GM12878 (cell line): ENCODE measurements at regions not wholly inside any gene's neighbourhood (a gene's known extent, or its start where the extent isn't known, plus 50 kb on each side); places are given as distances from the start of the nearest gene placed in this dataset.

Experiments
- ATAC-seq: fragments of 200-7000 bp; cut with Tn5 transposase; 3 replicates; pipeline ENCODE4 v1.9.1; 2020; ENCODE audit warnings: mild to moderate bottlenecking, moderate library complexity
- BruUV-seq: library from RNA; stranded (reverse); fragments of 400-500 nt; replicated peaks from 2 replicates; lab custom pipeline; 2021; lab: Mats Ljungman, UMichigan
- CTCF ChIA-PET: fragments of 300-600 bp; sonication (Branson Sonifier 250); formaldehyde crosslinking; extraction: SDS; loops from one replicate; lab custom pipeline; 2021; ENCODE audit warnings: inconsistent platforms; lab: Yijun Ruan, JAX
- POLR2A ChIA-PET: fragments of 350-600 bp; formaldehyde crosslinking; extraction: SDS; loops from one replicate; lab custom pipeline; 2021; ENCODE audit warnings: inconsistent platforms; lab: Charles Lee
- RAD21 ChIA-PET: fragments of 300-600 bp; sonication (Branson Sonifier 250); formaldehyde crosslinking; loops from one replicate; lab custom pipeline; 2023; ENCODE audit warnings: antibody characterized with exemption; ENCODE audit not compliant: unreplicated experiment; lab: Charles Lee
- SMC1A ChIA-PET: fragments of 300-600 bp; sonication (Branson Sonifier 250); formaldehyde crosslinking; loops from one replicate; lab custom pipeline; 2023; ENCODE audit not compliant: unreplicated experiment, uncharacterized antibody; lab: Charles Lee
- DNase-seq: peaks from one replicate; pipeline ENCODE4 v3.0.0-alpha.2; 2011; ENCODE audit warnings: low read depth, low spot score
- FAIRE-seq: peaks from 3 replicates; lab custom pipeline; 2011; peaks lifted over from hg19 to GRCh38; lab: Jason Lieb, UNC
- H2AFZ ChIP-seq: 2 replicates; pipeline ENCODE4 v1.6.0; 2011; ENCODE audit warnings: low read depth, low read length, control low read depth; ENCODE audit not compliant: control insufficient read depth
- H3K27ac ChIP-seq: 2 replicates; pipeline ENCODE4 v1.5.1; 2011; ENCODE audit warnings: control low read depth; ENCODE audit not compliant: control insufficient read depth, insufficient read depth
- H3K27me3 ChIP-seq, 2 experiments: replicated peaks in 1 of 2; 2 replicates each; pipeline versions ENCODE4 v1.6.0 to v1.6.1; 2011; ENCODE audit warnings: low read length in 1 of 2; ENCODE audit not compliant: control insufficient read depth in 2 of 2, insufficient read depth in 2 of 2
- H3K36me3 ChIP-seq, 2 experiments: 2 replicates each; pipeline ENCODE4 v1.5.1; 2011; ENCODE audit warnings: low read length in 1 of 2; ENCODE audit not compliant: control insufficient read depth in 2 of 2, insufficient read depth in 2 of 2
- H3K4me1 ChIP-seq: 2 replicates; pipeline ENCODE4 v1.6.1; 2011; ENCODE audit warnings: mild to moderate bottlenecking, low read length, moderate library complexity, mixed read lengths; ENCODE audit not compliant: control insufficient read depth, insufficient read depth
- H3K4me2 ChIP-seq: 2 replicates; pipeline ENCODE4 v1.6.0; 2011; ENCODE audit warnings: control low read depth; ENCODE audit not compliant: control insufficient read depth, insufficient read depth
- H3K4me3 ChIP-seq: fragments of 200-600 bp; sonication (generic); 2 replicates; pipeline ENCODE4 v1.5.1; 2016
- H3K79me2 ChIP-seq: 2 replicates; pipeline ENCODE4 v1.6.0; 2011; ENCODE audit warnings: low read length; ENCODE audit not compliant: control insufficient read depth, insufficient read depth
- H3K9ac ChIP-seq: 2 replicates; pipeline ENCODE4 v1.8.0; 2011; ENCODE audit warnings: low read length, control low read depth, mixed read lengths; ENCODE audit not compliant: control insufficient read depth, insufficient read depth
- H3K9me3 ChIP-seq: replicated peaks from 3 replicates; pipeline ENCODE4 v1.5.1; 2011; ENCODE audit warnings: mild to moderate bottlenecking, low read length; ENCODE audit not compliant: control insufficient read depth, insufficient read depth
- H4K20me1 ChIP-seq: 2 replicates; pipeline ENCODE4 v1.6.0; 2011; ENCODE audit not compliant: control insufficient read depth, insufficient read depth
- CHD2 ChIP-seq: IDR thresholded peaks from 2 replicates; pipeline ENCODE4 v1.6.1; 2011; ENCODE audit warnings: low read depth, low read length, improper control_type of control experiment, borderline replicate concordance
- MXI1 ChIP-seq: fragments of 150-350 bp; IDR thresholded peaks from 2 replicates; pipeline ENCODE4 v1.6.1; 2011; ENCODE audit warnings: low read depth, mild to moderate bottlenecking, inconsistent platforms, low read length, improper control_type of control experiment
- ZNF274 ChIP-seq: IDR thresholded peaks from one replicate; pipeline ENCODE4 v1.8.0; 2011; ENCODE audit not compliant: insufficient read length, insufficient read depth
- WGBS: methylation state at CpG from one replicate; pipeline ENCODE4 v1.1.6; 2016; ENCODE audit warnings: low lambda C conversion rate; ENCODE audit not compliant: insufficient replicate concordance, insufficient coverage; ENCODE audit errors: missing lambda C conversion rate; 5-methylcytosine and 5-hydroxymethylcytosine counted together
- in situ Hi-C: fragments of 300-500 bp; cut with MboI; formaldehyde crosslinking; loops from 9 replicates; pipeline ENCODE4 v1.14.3; 2018; ENCODE audit warnings: mixed read lengths
- intact Hi-C: fragments of 100-400 bp; cut with micrococcal nuclease; formaldehyde crosslinking; loops from one replicate; pipeline ENCODE4 v1.14.2; 2022; ENCODE audit not compliant: unreplicated experiment
- TF ChIP-seq, protein P1 (sequence below): IDR thresholded peaks from 2 replicates; pipeline ENCODE4 v1.6.1; 2012; ENCODE audit warnings: improper control_type of control experiment, low read depth, low read length; ENCODE audit not compliant: insufficient replicate concordance
- TF ChIP-seq, protein P2 (sequence below): fragments of 450-650 bp; IDR thresholded peaks from 2 replicates; pipeline ENCODE4 v1.6.1; 2017; ENCODE audit warnings: mild to moderate bottlenecking, moderate library complexity
- TF ChIP-seq, protein P3 (sequence below): IDR thresholded peaks from 2 replicates; pipeline ENCODE4 v1.6.1; 2012; ENCODE audit warnings: low read length, inconsistent platforms
- TF ChIP-seq, protein P4 (sequence below), 3 experiments: IDR thresholded peaks in 2 of 3; conservative IDR thresholded peaks in 1 of 3; 2 replicates each; pipeline ENCODE4 v1.5.1; 2011; ENCODE audit warnings: low read depth in 3 of 3, low read length in 3 of 3, mild to moderate bottlenecking in 3 of 3, control low read depth in 2 of 3, moderate library complexity in 2 of 3, inconsistent platforms in 1 of 3, mixed read lengths in 1 of 3; ENCODE audit not compliant: control insufficient read depth in 2 of 3, insufficient read depth in 1 of 3; ENCODE audit errors: extremely low read depth in 1 of 3

DNA sequence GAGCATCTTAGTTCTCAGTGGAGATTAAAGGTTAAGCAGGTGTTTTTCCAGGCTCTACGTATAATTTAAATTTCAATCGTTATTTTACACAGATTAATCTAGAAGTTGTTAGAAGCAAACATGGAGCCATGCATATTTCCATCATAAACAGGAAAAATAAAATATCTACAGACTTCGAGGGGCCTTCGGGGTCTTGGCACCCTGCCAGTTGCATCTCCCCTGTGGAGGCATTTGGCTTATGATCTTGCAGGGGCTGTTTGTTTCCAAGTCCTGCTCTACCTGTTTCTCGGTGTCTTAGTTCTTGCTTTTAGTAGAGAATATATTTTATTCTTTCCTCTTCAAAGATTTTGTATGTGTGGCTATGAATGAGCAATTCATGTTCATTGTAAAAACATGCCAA, 67.2 kb upstream of the FAM136A start:
- in situ Hi-C loops = no loop called here
- H2AFZ ChIP-seq = no peak overlapping the region
- SMC1A ChIA-PET = no interaction called here
- no peaks in the 10 kb centered on the region; the same call in 1 of the 2 replicates for H4K20me1 ChIP-seq
- RAD21 ChIA-PET = no interaction called here
- BruUV-seq = no TSS peak
- no peaks in the 10 kb centered on the region for H3K79me2 ChIP-seq
- H3K36me3 ChIP-seq = no peaks in the 10 kb centered on the region
- no peaks in the 10 kb centered on the region for H3K4me1 ChIP-seq
- no peak overlapping the region for H3K4me3 ChIP-seq
- H3K9ac ChIP-seq = no peak overlapping the region
- H3K27me3 ChIP-seq = peaks cover 0 to 1% of the 10 kb centered on the region in 2 experiments; a peak in 2 of 4 replicates
- no peak overlapping the region for H3K4me2 ChIP-seq
- no peaks in the 10 kb centered on the region for H3K9me3 ChIP-seq
- POLR2A ChIA-PET = no interaction called here
- no peak for DNase-seq
- FAIRE-seq = no peak
- ATAC-seq = no peak
- H3K27ac ChIP-seq = no peak overlapping the region
- CTCF ChIA-PET = interaction anchor here (1.2 kb wide), 1 partner anchor 27 kb away, joined by 3 read pairs; no protein-coding TSS in a partner anchor
- intact Hi-C loops = no loop called here
- 19% methylated on average over 5 of the region's 5 CpGs for WGBS
- TF ChIP-seq, protein P1, sequence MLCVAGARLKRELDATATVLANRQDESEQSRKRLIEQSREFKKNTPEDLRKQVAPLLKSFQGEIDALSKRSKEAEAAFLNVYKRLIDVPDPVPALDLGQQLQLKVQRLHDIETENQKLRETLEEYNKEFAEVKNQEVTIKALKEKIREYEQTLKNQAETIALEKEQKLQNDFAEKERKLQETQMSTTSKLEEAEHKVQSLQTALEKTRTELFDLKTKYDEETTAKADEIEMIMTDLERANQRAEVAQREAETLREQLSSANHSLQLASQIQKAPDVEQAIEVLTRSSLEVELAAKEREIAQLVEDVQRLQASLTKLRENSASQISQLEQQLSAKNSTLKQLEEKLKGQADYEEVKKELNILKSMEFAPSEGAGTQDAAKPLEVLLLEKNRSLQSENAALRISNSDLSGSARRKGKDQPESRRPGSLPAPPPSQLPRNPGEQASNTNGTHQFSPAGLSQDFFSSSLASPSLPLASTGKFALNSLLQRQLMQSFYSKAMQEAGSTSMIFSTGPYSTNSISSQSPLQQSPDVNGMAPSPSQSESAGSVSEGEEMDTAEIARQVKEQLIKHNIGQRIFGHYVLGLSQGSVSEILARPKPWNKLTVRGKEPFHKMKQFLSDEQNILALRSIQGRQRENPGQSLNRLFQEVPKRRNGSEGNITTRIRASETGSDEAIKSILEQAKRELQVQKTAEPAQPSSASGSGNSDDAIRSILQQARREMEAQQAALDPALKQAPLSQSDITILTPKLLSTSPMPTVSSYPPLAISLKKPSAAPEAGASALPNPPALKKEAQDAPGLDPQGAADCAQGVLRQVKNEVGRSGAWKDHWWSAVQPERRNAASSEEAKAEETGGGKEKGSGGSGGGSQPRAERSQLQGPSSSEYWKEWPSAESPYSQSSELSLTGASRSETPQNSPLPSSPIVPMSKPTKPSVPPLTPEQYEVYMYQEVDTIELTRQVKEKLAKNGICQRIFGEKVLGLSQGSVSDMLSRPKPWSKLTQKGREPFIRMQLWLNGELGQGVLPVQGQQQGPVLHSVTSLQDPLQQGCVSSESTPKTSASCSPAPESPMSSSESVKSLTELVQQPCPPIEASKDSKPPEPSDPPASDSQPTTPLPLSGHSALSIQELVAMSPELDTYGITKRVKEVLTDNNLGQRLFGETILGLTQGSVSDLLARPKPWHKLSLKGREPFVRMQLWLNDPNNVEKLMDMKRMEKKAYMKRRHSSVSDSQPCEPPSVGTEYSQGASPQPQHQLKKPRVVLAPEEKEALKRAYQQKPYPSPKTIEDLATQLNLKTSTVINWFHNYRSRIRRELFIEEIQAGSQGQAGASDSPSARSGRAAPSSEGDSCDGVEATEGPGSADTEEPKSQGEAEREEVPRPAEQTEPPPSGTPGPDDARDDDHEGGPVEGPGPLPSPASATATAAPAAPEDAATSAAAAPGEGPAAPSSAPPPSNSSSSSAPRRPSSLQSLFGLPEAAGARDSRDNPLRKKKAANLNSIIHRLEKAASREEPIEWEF = no peak
- TF ChIP-seq, protein P2, sequence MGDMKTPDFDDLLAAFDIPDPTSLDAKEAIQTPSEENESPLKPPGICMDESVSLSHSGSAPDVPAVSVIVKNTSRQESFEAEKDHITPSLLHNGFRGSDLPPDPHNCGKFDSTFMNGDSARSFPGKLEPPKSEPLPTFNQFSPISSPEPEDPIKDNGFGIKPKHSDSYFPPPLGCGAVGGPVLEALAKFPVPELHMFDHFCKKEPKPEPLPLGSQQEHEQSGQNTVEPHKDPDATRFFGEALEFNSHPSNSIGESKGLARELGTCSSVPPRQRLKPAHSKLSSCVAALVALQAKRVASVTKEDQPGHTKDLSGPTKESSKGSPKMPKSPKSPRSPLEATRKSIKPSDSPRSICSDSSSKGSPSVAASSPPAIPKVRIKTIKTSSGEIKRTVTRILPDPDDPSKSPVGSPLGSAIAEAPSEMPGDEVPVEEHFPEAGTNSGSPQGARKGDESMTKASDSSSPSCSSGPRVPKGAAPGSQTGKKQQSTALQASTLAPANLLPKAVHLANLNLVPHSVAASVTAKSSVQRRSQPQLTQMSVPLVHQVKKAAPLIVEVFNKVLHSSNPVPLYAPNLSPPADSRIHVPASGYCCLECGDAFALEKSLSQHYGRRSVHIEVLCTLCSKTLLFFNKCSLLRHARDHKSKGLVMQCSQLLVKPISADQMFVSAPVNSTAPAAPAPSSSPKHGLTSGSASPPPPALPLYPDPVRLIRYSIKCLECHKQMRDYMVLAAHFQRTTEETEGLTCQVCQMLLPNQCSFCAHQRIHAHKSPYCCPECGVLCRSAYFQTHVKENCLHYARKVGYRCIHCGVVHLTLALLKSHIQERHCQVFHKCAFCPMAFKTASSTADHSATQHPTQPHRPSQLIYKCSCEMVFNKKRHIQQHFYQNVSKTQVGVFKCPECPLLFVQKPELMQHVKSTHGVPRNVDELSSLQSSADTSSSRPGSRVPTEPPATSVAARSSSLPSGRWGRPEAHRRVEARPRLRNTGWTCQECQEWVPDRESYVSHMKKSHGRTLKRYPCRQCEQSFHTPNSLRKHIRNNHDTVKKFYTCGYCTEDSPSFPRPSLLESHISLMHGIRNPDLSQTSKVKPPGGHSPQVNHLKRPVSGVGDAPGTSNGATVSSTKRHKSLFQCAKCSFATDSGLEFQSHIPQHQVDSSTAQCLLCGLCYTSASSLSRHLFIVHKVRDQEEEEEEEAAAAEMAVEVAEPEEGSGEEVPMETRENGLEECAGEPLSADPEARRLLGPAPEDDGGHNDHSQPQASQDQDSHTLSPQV = no peak
- TF ChIP-seq, protein P3, sequence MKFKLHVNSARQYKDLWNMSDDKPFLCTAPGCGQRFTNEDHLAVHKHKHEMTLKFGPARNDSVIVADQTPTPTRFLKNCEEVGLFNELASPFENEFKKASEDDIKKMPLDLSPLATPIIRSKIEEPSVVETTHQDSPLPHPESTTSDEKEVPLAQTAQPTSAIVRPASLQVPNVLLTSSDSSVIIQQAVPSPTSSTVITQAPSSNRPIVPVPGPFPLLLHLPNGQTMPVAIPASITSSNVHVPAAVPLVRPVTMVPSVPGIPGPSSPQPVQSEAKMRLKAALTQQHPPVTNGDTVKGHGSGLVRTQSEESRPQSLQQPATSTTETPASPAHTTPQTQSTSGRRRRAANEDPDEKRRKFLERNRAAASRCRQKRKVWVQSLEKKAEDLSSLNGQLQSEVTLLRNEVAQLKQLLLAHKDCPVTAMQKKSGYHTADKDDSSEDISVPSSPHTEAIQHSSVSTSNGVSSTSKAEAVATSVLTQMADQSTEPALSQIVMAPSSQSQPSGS = no peak
- TF ChIP-seq CHD2 = no peak
- no peak for TF ChIP-seq ZNF274
- TF ChIP-seq, protein P4, sequence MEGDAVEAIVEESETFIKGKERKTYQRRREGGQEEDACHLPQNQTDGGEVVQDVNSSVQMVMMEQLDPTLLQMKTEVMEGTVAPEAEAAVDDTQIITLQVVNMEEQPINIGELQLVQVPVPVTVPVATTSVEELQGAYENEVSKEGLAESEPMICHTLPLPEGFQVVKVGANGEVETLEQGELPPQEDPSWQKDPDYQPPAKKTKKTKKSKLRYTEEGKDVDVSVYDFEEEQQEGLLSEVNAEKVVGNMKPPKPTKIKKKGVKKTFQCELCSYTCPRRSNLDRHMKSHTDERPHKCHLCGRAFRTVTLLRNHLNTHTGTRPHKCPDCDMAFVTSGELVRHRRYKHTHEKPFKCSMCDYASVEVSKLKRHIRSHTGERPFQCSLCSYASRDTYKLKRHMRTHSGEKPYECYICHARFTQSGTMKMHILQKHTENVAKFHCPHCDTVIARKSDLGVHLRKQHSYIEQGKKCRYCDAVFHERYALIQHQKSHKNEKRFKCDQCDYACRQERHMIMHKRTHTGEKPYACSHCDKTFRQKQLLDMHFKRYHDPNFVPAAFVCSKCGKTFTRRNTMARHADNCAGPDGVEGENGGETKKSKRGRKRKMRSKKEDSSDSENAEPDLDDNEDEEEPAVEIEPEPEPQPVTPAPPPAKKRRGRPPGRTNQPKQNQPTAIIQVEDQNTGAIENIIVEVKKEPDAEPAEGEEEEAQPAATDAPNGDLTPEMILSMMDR (IDR thresholded peaks at IDR 0.05 in 2 of 3, conservative IDR thresholded peaks at IDR 0.05 in 1 of 3; ENCODE audit: control insufficient read depth in 2 of 3, extremely low read depth in 1 of 3, insufficient read depth in 1 of 3, low read depth in 3 of 3, low read length in 3 of 3) = no peak
- TF ChIP-seq MXI1 = no peak
